Activated CD4-positive, alpha-beta T cell treated with anti-CD3 and anti-CD28 coated beads, Interleukin-2, Interleukin-6, amounts not matched to agents 100 ng/mL and 50 ng/mL, durations not matched to agents 16 hours and 8 hours (primary cell): ENCODE measurements at regions not wholly inside any gene's neighbourhood (a gene's known extent, or its start where the extent isn't known, plus 50 kb on each side); places are given as distances from the start of the nearest gene placed in this dataset.

ENCODE experiments used
- DNase-seq: peaks from one replicate; pipeline ENCODE4 v3.0.0-alpha.2; 2020

DNA sequence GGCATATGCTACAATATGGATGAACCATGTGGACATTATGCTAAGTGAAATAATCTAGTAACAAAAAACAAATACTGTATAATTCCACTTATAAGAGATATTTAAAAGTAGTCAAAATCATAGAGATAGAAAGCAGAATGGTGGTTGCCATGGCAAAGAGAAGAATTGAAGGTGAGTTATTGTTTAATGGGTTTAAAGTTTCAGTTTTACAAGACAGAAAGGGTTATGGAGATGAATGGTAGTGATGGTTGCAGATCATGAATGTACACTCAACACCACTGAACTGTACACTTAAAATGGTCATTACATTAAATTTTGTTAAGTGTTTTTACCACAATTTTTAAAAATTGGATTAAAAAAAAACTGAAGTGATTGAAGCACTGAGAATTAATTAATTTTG is 298.2 kb upstream of the ZC3H15 start:
- DNase-seq = no peak

- no peak for DNase-seq
These were observed 296.2 kb upstream of the ZC3H15 start for GRCh38 chr2:186189816-186190215.

DNA sequence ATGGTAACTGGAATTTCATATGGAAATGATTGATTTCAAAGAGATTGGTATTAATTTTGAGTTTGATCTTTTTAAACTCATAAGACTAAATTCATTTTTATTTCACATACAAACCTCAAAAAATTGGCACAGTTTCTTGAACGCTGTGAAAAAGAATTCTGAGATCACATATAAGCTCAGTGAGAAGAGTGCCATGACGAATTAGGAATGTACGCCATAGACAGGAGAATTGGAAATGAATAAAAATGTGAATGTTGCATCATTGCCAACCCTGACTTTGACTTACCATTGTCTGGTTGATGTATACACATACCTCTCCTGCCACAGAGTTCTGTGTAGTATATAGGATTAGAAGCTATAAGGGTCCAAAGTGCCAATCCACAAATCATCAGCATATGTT is 290.4 kb upstream of the ZC3H15 start:
- no peak for DNase-seq

GRCh38 chr2:186197955-186198354 is 288.1 kb upstream of the ZC3H15 start:
- no peak for DNase-seq

- DNase-seq = no peak
These were observed 287.0 kb upstream of the ZC3H15 start for GRCh38 chr2:186199029-186199428.

- DNase-seq = no peak
These were observed 284.7 kb upstream of the ZC3H15 start for GRCh38 chr2:186201371-186201770.

DNA sequence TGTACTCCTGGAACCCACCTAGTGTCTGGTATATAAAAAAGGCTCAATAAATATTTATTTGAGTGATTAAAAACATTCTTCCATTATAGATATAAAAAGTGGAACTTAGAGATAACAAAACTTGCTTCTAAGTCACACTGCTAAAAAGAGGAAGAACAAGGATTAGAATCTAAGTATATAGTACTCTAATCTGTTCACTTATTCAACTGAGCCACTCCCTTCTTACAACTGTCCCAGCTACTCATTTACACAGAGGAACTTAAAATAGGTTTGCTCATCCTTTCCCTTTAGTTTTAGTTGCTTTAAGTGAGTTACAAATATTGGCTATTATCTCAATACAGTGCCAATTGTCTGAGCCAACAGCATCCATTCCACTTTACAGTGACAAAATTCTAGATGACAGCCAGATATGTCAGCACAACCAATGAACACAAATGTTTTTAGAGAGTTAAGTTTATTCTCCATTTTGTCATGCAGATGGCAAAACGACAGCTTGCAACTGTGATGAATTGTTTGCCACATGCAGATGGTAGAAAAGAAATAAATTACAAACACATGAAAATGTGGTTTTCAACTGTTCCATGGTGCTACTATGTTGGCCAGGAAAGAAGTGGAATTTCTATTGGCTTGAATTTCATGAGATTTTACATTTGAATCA is 280.7 kb upstream of the ZC3H15 start:
- DNase-seq = no peak

- no peak for DNase-seq
These were observed 276.5 kb upstream of the ZC3H15 start for GRCh38 chr2:186209532-186209931.

DNA sequence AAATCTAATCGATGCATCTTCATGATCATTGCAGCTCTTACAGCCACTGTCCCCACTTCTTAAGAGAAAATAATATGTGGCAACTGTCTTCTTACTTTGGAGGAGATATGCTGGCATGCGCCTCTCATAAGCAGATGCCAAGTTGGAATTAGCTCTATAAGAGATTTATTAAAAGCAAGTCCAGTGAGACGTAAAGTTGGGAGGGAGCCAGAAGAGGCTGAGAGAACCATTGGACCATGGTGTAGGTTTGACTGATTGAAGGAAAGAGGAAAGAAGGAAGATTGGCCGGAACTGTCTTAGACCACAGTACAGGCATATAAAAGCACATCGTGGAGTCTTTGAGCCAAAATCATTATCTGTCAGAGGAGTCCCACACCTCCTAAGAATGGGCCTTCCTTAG is 265.7 kb upstream of the ZC3H15 start:
- no peak for DNase-seq

DNA sequence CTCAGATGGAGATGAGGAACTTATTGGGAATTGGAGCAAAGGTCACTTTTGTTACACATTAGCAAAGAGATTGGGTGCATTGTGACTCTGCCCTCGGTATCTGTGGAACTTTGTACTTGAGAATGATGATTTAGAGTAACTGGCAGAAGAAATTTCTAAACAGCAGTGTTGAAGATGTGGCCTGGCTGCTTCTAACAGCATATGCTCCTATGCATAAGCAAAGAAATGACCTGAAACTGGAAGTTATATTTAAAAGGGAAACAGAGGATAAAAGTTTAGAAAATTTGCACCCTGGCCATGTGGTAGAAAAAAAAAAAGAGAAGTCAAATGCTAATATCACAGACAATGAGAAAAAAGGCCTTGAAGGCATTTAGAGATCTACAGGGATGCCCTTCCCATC is 256.8 kb upstream of the ZC3H15 start:
- no peak for DNase-seq

DNA sequence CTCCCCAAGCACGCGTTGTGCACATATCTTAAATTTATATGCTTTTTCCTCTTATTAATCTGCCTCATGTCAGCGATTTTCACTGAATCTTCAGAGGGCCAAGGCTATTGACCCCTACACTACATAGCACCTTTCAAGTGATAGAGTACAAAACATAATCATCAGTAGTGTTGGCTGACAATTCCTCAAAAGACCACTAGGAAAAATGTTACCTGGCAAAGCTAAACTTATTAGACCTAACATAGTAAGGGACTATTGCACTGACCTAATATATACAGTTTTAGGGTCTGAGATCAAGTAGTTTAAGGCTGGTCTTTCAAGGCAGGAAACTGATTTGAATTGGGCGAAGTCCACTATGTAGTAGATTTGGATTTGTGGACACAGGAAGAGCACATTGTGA is 244.2 kb upstream of the ZC3H15 start:
- no peak for DNase-seq

DNA sequence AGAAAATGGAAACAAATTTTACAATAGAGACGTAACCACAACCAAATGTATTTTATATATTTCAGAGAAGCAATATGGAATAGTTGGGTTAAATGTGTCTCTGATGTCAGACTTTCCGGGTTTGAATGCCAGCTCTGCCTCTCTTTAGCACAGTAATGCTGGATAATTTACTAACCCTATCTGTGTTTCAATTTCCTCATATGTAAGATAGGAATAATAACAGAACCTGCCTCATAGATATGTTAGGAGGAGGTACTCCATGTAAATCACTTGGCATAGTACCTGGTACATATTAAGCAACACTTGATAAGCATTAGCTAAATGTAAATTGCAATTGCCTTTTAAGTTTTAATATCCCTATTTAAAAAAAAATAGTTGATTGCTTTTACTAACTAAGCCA is 231.3 kb upstream of the ZC3H15 start:
- no peak for DNase-seq

DNA sequence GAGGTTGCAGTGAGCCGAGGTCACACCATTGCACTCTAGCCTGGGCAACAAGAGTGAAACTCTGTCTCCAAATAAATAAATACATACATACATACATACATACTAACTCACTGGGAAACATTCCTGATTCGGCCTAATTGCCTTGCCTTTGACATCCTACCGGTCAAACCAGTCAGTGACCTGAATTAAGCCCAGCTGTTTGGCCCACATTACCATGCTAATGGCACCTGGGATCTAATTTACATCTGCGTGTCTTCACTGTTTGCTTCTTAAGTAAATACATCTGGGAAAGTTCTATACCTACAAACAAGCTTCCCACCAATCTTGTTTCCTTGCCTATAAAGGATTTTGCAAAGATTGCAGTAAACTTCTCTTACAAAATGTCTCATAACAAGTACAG is 230.2 kb upstream of the ZC3H15 start:
- no peak for DNase-seq

GRCh38 chr2:186256540-186256939 is 229.5 kb upstream of the ZC3H15 start:
- peak; percentile 12 for DNase-seq

GRCh38 chr2:186263673-186264250 is 222.3 kb upstream of the ZC3H15 start:
- DNase-seq = no peak

DNA sequence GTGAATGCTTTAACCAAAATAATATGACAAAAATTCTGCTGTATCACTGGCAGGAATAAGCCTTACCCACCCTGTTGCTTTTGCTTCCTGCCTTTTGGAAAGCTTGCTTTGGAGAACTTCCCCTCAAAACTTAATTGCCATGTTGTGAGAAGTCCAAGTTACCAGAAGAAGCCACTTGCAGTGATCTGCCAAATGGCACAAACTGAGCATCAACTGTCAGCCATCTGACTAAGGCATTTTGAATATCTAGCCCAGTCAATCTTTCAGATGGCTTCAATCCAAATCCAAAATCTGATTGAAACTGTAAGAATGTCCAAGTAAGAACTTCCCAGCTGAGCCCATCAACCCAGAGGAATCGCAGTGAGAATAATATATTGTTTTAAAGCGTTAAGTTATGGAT is 216.5 kb upstream of the ZC3H15 start:
- no peak for DNase-seq

GRCh38 chr2:186273953-186274352 is 212.1 kb upstream of the ZC3H15 start:
- no peak for DNase-seq

DNA sequence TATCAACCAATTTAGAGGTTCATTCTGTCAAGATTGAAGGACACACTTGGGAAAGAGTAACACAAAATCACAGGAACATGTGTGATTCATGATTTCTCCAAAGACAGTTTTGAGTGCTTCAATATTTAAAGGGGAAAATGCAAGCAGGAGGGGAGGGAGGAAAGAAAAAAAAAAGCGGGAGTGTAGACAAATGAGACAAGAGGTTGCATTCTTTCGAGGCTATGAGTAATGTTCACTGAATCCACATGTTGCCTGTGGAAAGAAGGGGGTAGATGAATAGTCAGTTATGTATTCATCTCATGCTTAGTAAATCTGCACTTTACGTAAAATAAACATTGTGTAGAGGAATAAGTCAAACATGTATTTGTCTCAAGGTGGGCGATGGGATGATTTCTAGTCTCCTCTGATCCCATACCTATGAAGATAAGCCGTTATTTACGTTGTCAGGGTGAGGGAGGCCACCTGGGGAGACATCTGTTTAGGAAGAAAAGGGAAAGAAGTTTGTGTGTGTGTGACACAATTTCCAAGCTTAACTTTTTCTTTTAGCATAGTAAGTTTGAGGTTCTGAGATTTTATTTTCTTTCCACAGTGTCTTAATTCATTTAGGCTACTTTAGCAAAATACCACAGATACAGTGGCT is 211.0 kb upstream of the ZC3H15 start:
- no peak for DNase-seq

GRCh38 chr2:186276909-186277308 is 209.2 kb upstream of the ZC3H15 start:
- DNase-seq = no peak

DNA sequence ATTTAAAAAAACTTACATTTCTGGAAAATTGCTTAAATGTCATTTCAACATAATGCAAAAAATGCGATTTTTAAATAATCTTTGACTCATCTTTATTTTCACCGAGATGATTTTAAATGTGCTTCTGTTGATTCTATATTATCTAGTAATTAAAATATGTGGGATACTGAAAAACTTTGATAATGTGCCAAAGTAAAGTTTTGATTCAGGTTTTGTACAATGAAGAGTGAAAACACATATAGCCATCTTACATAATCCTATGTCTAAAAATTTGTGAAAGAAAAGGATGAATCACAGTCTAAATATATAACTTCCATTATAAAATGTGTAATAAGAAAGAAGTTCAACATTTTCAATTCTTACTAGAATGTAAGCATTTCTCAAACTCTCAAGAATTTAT is 204.3 kb upstream of the ZC3H15 start:
- DNase-seq = no peak

DNA sequence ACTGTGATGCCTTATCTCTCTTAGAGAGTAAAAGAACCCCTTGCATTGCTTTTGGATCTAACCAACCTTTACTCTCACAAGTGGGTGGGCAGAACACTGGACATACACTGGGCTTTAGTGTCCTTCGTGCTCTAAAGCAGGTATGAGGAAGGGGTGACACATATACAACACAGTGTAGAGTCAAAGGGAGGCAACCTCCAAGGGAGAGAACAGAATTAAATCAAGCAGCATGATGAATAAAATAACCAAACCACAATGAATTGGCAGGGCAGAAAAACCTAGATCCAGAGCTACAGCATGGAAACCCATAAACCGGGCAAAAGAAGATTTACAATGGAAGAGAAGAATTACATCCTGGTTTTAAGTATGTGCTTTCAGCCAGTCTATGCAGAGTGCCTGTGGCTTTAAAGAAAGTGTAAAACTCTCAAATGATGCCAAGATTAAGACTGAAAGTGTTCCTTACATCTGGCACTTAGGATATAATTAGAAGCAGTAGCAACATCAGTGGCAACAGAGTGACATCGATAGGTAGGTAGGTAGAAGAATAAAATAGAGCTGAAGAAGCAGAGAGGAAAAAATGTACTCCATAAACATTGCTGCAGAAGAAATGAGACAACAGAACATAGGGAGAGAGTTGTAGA is 191.7 kb upstream of the ZC3H15 start:
- no peak for DNase-seq

- DNase-seq = no peak
These were observed 186.4 kb upstream of the ZC3H15 start for GRCh38 chr2:186299610-186300009.

GRCh38 chr2:186302263-186302662 is 183.8 kb upstream of the ZC3H15 start:
- no peak for DNase-seq

- DNase-seq = no peak
These were observed 183.0 kb upstream of the ZC3H15 start for GRCh38 chr2:186303091-186303490.
